ENCODE measurements at regions not wholly inside any gene's neighbourhood (a gene's known extent, or its start where the extent isn't known, plus 50 kb on each side); places are given as distances from the start of the nearest gene placed in this dataset.

DNA sequence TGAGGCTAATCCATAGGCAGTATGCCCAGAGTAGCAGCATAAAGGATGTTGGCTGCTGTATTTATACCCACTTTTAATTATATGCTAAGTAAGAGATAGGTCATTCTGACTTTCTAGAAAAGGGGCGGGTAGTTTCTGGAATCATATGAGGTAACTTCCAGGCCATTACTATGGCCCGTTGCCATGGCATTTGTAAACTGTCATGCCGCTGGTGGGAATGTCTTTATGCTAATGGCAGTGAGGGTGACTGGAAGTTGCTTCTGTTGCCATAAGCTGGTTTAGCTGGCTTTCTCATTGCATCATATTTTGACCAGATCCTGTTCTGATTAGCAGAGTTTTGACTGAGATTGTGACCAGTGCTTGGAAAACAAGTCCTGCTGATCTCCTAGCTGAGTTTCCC, 929.6 kb upstream of the CDH8 start:
- H3K4me3 ChIP-seq (ENCODE audit: low read depth in 1 of 2, low read length in 2 of 2): no peak overlapping the region
- H3K27me3 ChIP-seq (ENCODE audit: control insufficient read depth in 1 of 2, insufficient read depth in 2 of 2, low read length in 2 of 2): no peaks in the 10 kb centered on the region
- peaks cover 0 to 7% of the 10 kb centered on the region in 2 donors for H3K9me3 ChIP-seq (ENCODE audit: control insufficient read depth in 1 of 2, low read length in 2 of 2)
- no peaks in the 10 kb centered on the region for H3K36me3 ChIP-seq (ENCODE audit: control insufficient read depth in 1 of 2, insufficient read depth in 2 of 2, low read length in 2 of 2)
- H3K27ac ChIP-seq (ENCODE audit: low read depth, low read length): no peak overlapping the region
- no peak overlapping the region for H3K9ac ChIP-seq (ENCODE audit: low read depth in 1 of 2, low read length in 2 of 2)
- H3K4me1 ChIP-seq (ENCODE audit: control insufficient read depth in 1 of 2, insufficient read depth in 2 of 2, low read length in 2 of 2): no peaks in the 10 kb centered on the region

DNA sequence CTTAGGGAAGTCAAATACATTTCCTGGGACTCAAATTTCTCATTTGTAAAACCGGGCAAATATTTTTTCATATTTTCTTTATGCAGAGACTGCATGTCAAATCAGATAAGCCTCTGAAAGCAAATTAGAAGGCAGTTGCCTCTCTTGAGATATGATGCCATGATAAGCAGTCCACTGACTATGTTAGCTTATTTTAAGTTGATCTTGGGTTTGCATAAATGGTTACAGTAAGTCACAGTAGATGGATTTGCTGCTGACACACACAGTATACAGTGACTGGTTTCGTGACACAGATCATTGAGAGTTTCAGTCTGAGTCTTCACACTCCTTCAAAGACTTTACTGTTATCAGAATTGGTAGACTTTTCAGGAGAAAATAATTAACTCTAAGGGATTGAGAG, 927.6 kb upstream of the CDH8 start:
- no peaks in the 10 kb centered on the region for H3K36me3 ChIP-seq (ENCODE audit: control insufficient read depth in 1 of 2, insufficient read depth in 2 of 2, low read length in 2 of 2)
- H3K9me3 ChIP-seq (ENCODE audit: control insufficient read depth in 1 of 2, low read length in 2 of 2): peaks cover 0 to 7% of the 10 kb centered on the region in 2 donors
- H3K4me3 ChIP-seq (ENCODE audit: low read depth in 1 of 2, low read length in 2 of 2): no peak overlapping the region
- no peaks in the 10 kb centered on the region for H3K27me3 ChIP-seq (ENCODE audit: control insufficient read depth in 1 of 2, insufficient read depth in 2 of 2, low read length in 2 of 2)
- H3K27ac ChIP-seq (ENCODE audit: low read depth, low read length): no peak overlapping the region
- H3K4me1 ChIP-seq (ENCODE audit: control insufficient read depth in 1 of 2, insufficient read depth in 2 of 2, low read length in 2 of 2): no peaks in the 10 kb centered on the region
- no peak overlapping the region for H3K9ac ChIP-seq (ENCODE audit: low read depth in 1 of 2, low read length in 2 of 2)

- Histone ChIP-seq H3K36me3 (ENCODE audit: control insufficient read depth in 1 of 2, insufficient read depth in 2 of 2, low read length in 2 of 2) (no peaks in the 10 kb centered on the region), H3K4me1 (ENCODE audit: control insufficient read depth in 1 of 2, insufficient read depth in 2 of 2, low read length in 2 of 2) (no peaks in the 10 kb centered on the region), H3K9me3 (ENCODE audit: control insufficient read depth in 1 of 2, low read length in 2 of 2) (no peaks in the 10 kb centered on the region), H3K9ac (ENCODE audit: low read depth in 1 of 2, low read length in 2 of 2) (no peak overlapping the region), H3K27me3 (ENCODE audit: control insufficient read depth in 1 of 2, insufficient read depth in 2 of 2, low read length in 2 of 2) (no peaks in the 10 kb centered on the region), H3K27ac (ENCODE audit: low read depth, low read length) (no peak overlapping the region), H3K4me3 (ENCODE audit: low read depth in 1 of 2, low read length in 2 of 2) (no peak overlapping the region)
These were observed 918.8 kb upstream of the CDH8 start for GRCh38 chr16:62955033-62955349.

DNA sequence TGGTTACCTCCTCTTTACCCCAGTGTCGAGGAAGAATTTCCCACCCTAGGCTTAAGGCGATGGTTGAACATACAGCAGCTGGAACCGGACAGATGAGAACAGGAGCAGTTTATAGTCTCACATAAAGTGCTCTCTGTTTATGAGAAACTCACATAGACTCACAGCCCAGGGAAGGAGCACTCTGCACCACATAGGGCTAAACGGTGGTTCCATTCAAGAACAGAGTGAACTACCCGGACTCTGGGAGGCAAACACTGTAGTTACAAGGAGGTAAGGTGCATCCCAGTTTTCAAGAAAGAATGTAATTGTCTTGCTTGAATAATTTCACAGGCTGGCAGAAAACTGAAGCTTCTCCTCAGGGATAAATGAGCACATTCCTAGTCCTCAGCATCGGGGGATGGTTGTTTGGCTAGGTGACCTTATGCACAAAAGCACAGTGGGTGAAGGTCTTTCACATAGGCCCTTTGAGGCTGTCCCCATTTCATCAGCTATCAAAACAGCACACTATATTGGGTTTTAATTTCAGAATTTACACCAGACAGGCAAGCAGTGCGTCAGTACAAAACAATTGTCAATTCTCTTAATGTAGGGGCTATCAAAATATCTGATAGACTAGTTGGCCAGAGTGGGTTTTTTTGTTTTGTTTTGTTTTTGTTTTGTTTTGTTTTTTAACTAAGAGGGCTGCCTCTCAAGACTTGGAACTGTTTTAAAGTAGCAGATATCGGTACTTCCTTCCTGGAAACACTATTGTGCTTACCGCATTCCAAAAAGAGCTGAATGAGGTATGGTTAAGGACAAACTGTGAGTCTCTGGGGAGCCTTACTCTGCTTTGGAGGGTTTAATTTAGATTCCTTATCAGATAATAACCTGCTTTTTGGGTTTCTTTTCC, 918.1 kb upstream of the CDH8 start:
- Histone ChIP-seq H3K9ac (ENCODE audit: low read depth in 1 of 2, low read length in 2 of 2) (no peak overlapping the region), H3K9me3 (ENCODE audit: control insufficient read depth in 1 of 2, low read length in 2 of 2) (no peaks in the 10 kb centered on the region), H3K27ac (ENCODE audit: low read depth, low read length) (no peak overlapping the region), H3K27me3 (ENCODE audit: control insufficient read depth in 1 of 2, insufficient read depth in 2 of 2, low read length in 2 of 2) (no peaks in the 10 kb centered on the region), H3K4me3 (ENCODE audit: low read depth in 1 of 2, low read length in 2 of 2) (no peak overlapping the region), H3K36me3 (ENCODE audit: control insufficient read depth in 1 of 2, insufficient read depth in 2 of 2, low read length in 2 of 2) (no peaks in the 10 kb centered on the region), H3K4me1 (ENCODE audit: control insufficient read depth in 1 of 2, insufficient read depth in 2 of 2, low read length in 2 of 2) (no peaks in the 10 kb centered on the region)

DNA sequence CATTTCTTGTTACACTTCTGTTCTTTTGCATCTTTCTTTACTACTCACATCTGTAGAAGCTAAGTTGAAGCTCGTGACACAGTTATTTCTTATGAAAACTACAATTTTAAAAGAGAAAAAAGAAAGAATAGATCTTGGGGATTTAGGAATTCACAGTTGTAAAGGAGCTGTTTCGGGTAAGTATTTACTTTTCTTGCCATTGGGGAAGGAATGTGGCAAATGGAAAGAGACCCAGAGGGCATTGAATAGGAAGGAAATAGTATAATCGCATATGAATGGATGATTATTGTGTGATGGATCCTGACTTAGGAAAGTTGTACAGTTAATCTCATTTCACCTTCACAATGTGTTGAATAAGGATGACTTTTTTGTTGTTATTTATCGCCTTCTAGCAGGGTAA, 914.1 kb upstream of the CDH8 start:
- Histone ChIP-seq H3K9ac (ENCODE audit: low read depth in 1 of 2, low read length in 2 of 2) (no peak overlapping the region), H3K36me3 (ENCODE audit: control insufficient read depth in 1 of 2, insufficient read depth in 2 of 2, low read length in 2 of 2) (no peaks in the 10 kb centered on the region), H3K4me3 (ENCODE audit: low read depth in 1 of 2, low read length in 2 of 2) (no peak overlapping the region), H3K4me1 (ENCODE audit: control insufficient read depth in 1 of 2, insufficient read depth in 2 of 2, low read length in 2 of 2) (no peaks in the 10 kb centered on the region), H3K27me3 (ENCODE audit: control insufficient read depth in 1 of 2, insufficient read depth in 2 of 2, low read length in 2 of 2) (no peaks in the 10 kb centered on the region), H3K9me3 (ENCODE audit: control insufficient read depth in 1 of 2, low read length in 2 of 2) (no peaks in the 10 kb centered on the region), H3K27ac (ENCODE audit: low read depth, low read length) (no peak overlapping the region)

- no peak overlapping the region for H3K9ac ChIP-seq (ENCODE audit: low read depth in 1 of 2, low read length in 2 of 2)
- no peaks in the 10 kb centered on the region for H3K36me3 ChIP-seq (ENCODE audit: control insufficient read depth in 1 of 2, insufficient read depth in 2 of 2, low read length in 2 of 2)
- H3K27me3 ChIP-seq (ENCODE audit: control insufficient read depth in 1 of 2, insufficient read depth in 2 of 2, low read length in 2 of 2): no peaks in the 10 kb centered on the region
- H3K4me1 ChIP-seq (ENCODE audit: control insufficient read depth in 1 of 2, insufficient read depth in 2 of 2, low read length in 2 of 2): no peaks in the 10 kb centered on the region
- no peak overlapping the region for H3K27ac ChIP-seq (ENCODE audit: low read depth, low read length)
- H3K9me3 ChIP-seq (ENCODE audit: control insufficient read depth in 1 of 2, low read length in 2 of 2): peaks cover 2 to 4% of the 10 kb centered on the region in 2 donors
- H3K4me3 ChIP-seq (ENCODE audit: low read depth in 1 of 2, low read length in 2 of 2): no peak overlapping the region
These were observed 904.3 kb upstream of the CDH8 start for GRCh38 chr16:62940569-62940968.

DNA sequence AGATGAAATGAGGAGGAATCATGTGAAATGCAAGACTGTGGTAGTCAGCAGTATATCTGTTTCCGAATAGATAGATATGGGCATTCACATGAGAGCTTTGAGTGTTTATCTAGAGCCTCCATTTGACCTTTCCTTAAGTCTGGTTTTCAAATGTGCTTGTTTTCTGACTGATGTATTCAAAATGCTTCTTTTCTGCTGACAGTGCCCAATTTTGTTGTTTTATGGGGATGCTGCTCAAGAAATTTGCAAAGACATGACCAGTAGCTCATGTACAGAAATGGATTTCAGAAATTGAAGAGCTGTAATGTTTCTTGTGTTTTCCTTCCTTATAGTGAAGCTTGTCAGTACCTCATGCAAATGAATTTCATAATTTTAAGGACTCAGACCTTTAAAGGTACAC, 903.4 kb upstream of the CDH8 start:
- H3K9me3 ChIP-seq (ENCODE audit: control insufficient read depth in 1 of 2, low read length in 2 of 2): peaks cover 4% of the 10 kb centered on the region in 2 donors
- H3K36me3 ChIP-seq (ENCODE audit: control insufficient read depth in 1 of 2, insufficient read depth in 2 of 2, low read length in 2 of 2): no peaks in the 10 kb centered on the region
- no peak overlapping the region for H3K9ac ChIP-seq (ENCODE audit: low read depth in 1 of 2, low read length in 2 of 2)
- no peaks in the 10 kb centered on the region for H3K27me3 ChIP-seq (ENCODE audit: control insufficient read depth in 1 of 2, insufficient read depth in 2 of 2, low read length in 2 of 2)
- H3K27ac ChIP-seq (ENCODE audit: low read depth, low read length): no peak overlapping the region
- H3K4me3 ChIP-seq (ENCODE audit: low read depth in 1 of 2, low read length in 2 of 2): no peak overlapping the region
- no peaks in the 10 kb centered on the region for H3K4me1 ChIP-seq (ENCODE audit: control insufficient read depth in 1 of 2, insufficient read depth in 2 of 2, low read length in 2 of 2)

DNA sequence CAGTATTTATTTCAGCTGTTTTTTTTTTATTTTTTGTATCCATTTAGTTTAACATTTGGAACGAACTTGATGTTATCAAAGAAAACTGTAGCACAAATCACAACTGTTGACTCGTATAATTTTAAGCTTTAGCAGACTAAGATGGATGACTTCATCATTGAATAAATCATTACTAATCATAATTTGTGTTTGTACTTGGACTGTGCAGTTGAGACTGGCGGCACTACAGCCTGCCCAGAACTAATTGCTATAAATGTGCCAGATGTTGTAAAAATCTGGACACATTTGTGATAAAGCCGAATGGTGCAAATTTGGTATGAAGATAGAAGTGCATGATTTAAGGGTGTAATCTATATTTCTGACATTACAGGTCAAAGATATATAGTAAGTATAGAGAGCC, 897.7 kb upstream of the CDH8 start:
- Histone ChIP-seq H3K9me3 (ENCODE audit: control insufficient read depth in 1 of 2, low read length in 2 of 2) (peaks cover 4 to 6% of the 10 kb centered on the region in 2 donors), H3K9ac (ENCODE audit: low read depth in 1 of 2, low read length in 2 of 2) (no peak overlapping the region), H3K27me3 (ENCODE audit: control insufficient read depth in 1 of 2, insufficient read depth in 2 of 2, low read length in 2 of 2) (no peaks in the 10 kb centered on the region), H3K36me3 (ENCODE audit: control insufficient read depth in 1 of 2, insufficient read depth in 2 of 2, low read length in 2 of 2) (no peaks in the 10 kb centered on the region), H3K27ac (ENCODE audit: low read depth, low read length) (no peak overlapping the region), H3K4me1 (ENCODE audit: control insufficient read depth in 1 of 2, insufficient read depth in 2 of 2, low read length in 2 of 2) (no peaks in the 10 kb centered on the region), H3K4me3 (ENCODE audit: low read depth in 1 of 2, low read length in 2 of 2) (no peak overlapping the region)

GRCh38 chr16:62929593-62929992, 893.4 kb upstream of the CDH8 start:
- H3K27me3 ChIP-seq (ENCODE audit: control insufficient read depth in 1 of 2, insufficient read depth in 2 of 2, low read length in 2 of 2): no peaks in the 10 kb centered on the region
- H3K9me3 ChIP-seq (ENCODE audit: control insufficient read depth in 1 of 2, low read length in 2 of 2): peaks cover 0 to 6% of the 10 kb centered on the region in 2 donors

GRCh38 chr16:62927122-62927521, 890.9 kb upstream of the CDH8 start:
- Histone ChIP-seq H3K27me3 (ENCODE audit: control insufficient read depth in 1 of 2, insufficient read depth in 2 of 2, low read length in 2 of 2) (no peaks in the 10 kb centered on the region), H3K9me3 (ENCODE audit: control insufficient read depth in 1 of 2, low read length in 2 of 2) (peaks cover 0 to 6% of the 10 kb centered on the region in 2 donors), H3K9ac (ENCODE audit: low read depth in 1 of 2, low read length in 2 of 2) (no peak overlapping the region), H3K36me3 (ENCODE audit: control insufficient read depth in 1 of 2, insufficient read depth in 2 of 2, low read length in 2 of 2) (no peaks in the 10 kb centered on the region), H3K4me1 (ENCODE audit: control insufficient read depth in 1 of 2, insufficient read depth in 2 of 2, low read length in 2 of 2) (no peaks in the 10 kb centered on the region), H3K27ac (ENCODE audit: low read depth, low read length) (no peak overlapping the region), H3K4me3 (ENCODE audit: low read depth in 1 of 2, low read length in 2 of 2) (no peak overlapping the region)

More at GRCh38 chr16:62929593-62929992, 893.4 kb upstream of the CDH8 start:
- H3K36me3 ChIP-seq (ENCODE audit: control insufficient read depth in 1 of 2, insufficient read depth in 2 of 2, low read length in 2 of 2): no peaks in the 10 kb centered on the region
- no peak overlapping the region for H3K4me3 ChIP-seq (ENCODE audit: low read depth in 1 of 2, low read length in 2 of 2)
- H3K4me1 ChIP-seq (ENCODE audit: control insufficient read depth in 1 of 2, insufficient read depth in 2 of 2, low read length in 2 of 2): no peaks in the 10 kb centered on the region
- H3K27ac ChIP-seq (ENCODE audit: low read depth, low read length): no peak overlapping the region
- no peak overlapping the region for H3K9ac ChIP-seq (ENCODE audit: low read depth in 1 of 2, low read length in 2 of 2)
